Activated CD4-positive, alpha-beta T cell treated with anti-CD3 and anti-CD28 coated beads, Interleukin-2, amount 50 U/mL, for 24 hours (primary cell): ENCODE measurements at regions not wholly inside any gene's neighbourhood (a gene's known extent, or its start where the extent isn't known, plus 50 kb on each side); places are given as distances from the start of the nearest gene placed in this dataset.
"Not testable (repeated sequence)": the region's sequence is repeated elsewhere in the genome, so short reads cannot be mapped to it uniquely, and the experiment has no call there.

Experiments
- DNase-seq, 2 donors: peaks; one replicate each; pipeline ENCODE4 v3.0.0-alpha.2; 2020; ENCODE audit warnings: low read depth in 1 of 2, low spot score in 1 of 2

DNA sequence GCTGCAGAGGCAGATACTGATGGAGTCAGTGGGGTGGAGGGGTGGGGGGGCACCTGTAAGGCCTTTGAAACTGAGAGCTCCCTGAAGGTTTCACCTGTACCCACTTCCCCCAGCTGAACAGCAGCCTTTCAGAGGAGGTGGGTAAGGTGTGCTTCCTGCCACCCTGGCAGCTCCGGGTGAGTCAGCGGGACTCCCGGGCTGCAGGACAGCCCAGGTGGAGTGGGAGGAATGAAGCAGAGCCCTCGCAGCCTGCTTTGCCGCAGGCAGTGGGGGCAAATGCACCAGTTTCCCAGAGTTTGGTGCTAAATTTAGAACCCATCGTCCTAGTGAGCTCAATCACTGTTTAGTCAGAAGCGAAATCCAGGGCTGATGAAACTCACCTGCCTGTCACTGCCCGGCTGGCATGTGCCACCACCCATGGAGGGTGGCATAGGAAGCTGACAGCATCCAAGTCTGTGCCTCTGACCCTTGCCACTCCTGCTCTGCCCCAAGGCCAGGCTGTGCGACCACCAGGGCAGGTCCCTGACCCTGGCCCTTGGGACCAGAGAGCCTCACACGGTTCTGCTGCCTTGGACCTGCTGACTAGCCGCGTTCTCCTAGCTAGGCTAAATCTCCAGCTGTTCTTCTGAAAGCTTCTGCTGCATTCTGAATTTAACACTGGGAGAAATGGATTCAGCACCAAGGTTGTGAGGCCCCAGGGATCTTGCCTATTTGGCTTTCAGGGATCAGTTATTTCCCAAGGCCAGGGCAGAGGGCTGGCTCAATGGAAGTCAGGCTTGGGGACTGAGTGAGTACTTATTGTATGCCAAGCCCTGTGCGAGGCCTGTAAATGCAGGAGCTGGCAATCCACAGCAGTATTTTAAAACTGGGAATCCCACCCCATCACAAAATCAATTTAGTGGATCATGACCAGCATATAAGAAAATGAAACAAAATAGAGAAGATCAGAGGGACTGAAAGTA, 67.3 kb upstream of the RASGRF1 start:
- DNase-seq: no peak

DNA sequence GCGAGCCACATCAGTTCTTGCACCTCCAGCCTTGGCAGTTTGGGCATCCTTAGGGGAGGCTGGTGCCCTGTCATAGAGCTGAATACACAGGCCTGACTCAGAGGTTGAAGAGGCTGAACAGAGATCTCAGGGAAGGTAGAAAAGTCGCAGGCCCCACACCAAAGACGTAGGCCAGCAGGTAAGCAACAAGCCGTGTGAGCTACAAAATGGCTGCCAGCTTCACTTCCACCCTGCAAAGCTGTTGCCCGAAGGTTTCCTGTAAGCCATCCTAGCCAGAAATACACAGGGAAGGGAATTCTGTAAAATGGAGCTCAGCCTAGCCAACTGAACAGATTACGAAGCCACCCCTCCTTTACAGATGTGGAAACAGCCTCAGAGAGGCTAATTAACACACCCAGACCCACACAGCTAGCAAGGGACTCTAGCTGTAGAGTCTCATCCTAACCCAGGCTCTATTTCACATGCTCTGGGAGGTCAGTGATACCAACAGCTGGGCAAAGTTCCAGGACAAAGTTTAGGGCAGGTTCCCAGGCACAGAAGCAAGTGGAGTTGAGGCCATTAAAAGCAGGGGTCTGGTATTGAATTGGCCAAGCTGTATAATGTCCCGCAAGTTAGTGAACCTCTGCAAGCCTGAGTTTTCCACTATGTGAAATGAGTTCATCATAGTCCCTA, 66.3 kb upstream of the RASGRF1 start:
- DNase-seq: no peak

DNA sequence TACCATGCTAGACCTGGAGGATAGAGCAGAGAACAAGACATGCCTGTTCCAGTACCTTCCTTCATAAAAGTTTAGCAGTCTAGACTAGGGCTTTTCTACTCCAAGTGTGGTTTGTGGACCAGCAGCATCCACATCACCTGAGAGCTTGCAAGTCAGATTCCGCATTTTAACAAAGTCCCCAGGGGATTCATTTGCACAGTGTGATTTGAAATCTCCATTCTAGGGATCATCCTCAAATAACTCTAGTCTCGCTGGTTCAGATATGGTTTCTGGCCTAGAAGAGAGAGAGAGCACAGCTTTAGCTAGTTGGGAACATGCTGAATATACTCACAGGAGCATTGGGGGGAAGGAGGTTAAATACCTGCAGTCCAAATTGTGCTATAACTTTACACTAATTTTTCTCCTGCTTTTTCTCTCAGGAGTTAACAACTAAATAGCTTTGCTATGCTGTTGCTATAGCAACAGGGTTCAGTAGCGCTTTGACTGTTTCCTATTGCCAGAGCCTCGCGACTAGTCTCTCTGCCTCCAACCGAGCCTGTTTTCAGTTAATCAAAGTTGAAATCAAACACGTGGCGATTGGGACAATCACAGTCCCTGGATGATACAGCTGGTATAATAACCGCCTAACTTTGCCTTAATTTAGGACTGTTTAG, 64.0 kb upstream of the RASGRF1 start:
- no peak for DNase-seq

DNA sequence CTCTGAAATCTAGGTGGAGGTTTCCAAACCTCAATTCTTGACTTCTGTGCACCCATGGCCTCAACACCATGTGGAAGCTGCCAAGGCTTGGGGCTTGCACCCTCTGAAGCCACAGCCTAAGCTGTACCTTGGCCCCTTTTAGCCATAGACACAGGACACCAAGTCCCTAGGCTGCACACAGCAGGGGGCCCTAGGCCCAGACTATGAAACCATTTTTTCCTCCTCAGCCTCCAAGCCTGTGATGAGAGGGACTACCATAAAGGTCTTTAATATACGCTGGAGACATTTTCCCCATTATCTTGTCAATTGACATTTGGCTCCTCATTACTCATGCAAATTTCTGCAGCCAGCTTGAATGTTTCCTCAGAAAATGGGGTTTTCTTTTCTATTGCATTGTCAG, 53.7 kb upstream of the RASGRF1 start:
- not testable (repeated sequence) for DNase-seq

DNA sequence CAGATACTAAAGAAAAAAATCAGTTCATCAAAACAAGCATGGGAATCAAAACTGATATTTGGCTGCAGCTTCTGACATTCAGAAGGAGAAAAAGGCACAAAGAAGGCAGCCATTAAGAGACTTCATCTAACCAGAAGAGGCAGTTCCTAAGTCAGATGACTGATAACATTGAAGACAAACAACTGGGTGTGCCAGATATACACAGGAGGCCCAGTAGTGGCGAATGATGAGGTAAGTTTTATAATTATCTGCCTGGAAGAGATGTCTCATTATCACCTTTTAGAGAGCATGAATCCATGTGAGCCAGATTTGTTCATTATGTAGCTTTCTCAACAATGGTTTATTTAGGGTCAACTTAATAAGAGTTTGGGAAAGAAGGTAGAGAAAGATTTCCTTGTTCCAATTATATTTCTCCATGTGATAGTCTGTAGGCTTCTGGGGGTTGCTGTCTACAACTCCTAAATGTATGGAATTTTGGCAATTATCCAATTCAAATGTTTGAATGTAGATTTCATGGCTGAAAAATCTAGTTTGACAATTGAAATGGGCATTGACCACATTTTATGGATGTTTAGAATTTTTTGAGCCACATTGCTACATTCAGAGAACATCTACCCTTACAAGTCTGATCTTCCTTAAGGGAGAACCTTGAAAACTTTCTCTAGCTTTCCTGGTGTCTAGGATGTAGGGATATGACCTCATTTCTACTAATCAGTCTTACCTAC, 50.4 kb upstream of the RASGRF1 start:
- DNase-seq: no peak
